Neural progenitor cell (in vitro differentiated cells): ENCODE measurements at regions not wholly inside any gene's neighbourhood (a gene's known extent, or its start where the extent isn't known, plus 50 kb on each side); places are given as distances from the start of the nearest gene placed in this dataset.

Source experiments
- CTCF ChIP-seq: fragments of 200-600 bp; sonication (generic); IDR thresholded peaks from 2 replicates; pipeline ENCODE4 v1.5.1; 2017; ENCODE audit warnings: antibody characterized with exemption, mild to moderate bottlenecking
- EZH2 ChIP-seq: fragments of 200-600 bp; sonication (generic); IDR thresholded peaks from 2 replicates; pipeline ENCODE4 v1.6.1; 2017; ENCODE audit warnings: antibody characterized with exemption, mild to moderate bottlenecking, moderate library complexity

- TF ChIP-seq CTCF (no peak), EZH2 (no peak)
Measured at GRCh38 chrX:6990552-6991193, 156.8 kb upstream of the STS start.
